Subcutaneous abdominal adipose tissue (tissue), 5 donors: ENCODE measurements at regions not wholly inside any gene's neighbourhood (a gene's known extent, or its start where the extent isn't known, plus 50 kb on each side); places are given as distances from the start of the nearest gene placed in this dataset.
"Not testable (repeated sequence)": the region's sequence is repeated elsewhere in the genome, so short reads cannot be mapped to it uniquely, and the experiment has no call there.

ENCODE experiments used
- H3K27ac ChIP-seq: one replicate; pipeline ENCODE4 v1.7.0; 2013; ENCODE audit warnings: low read depth, mild to moderate bottlenecking, inconsistent platforms, low read length, moderate library complexity
- H3K27me3 ChIP-seq, 5 donors: one replicate each; pipeline ENCODE4 v1.7.0; 2013; ENCODE audit warnings: low read length in 5 of 5, inconsistent platforms in 1 of 5; ENCODE audit not compliant: control insufficient read depth in 5 of 5, insufficient read depth in 4 of 5
- H3K36me3 ChIP-seq, 5 donors: one replicate each; pipeline ENCODE4 v1.7.0; 2013; ENCODE audit warnings: low read length in 5 of 5; ENCODE audit not compliant: control insufficient read depth in 5 of 5, insufficient read depth in 5 of 5
- H3K4me1 ChIP-seq, 5 donors: one replicate each; pipeline ENCODE4 v1.7.0; 2013; ENCODE audit warnings: low read length in 5 of 5, mild to moderate bottlenecking in 3 of 5, moderate library complexity in 1 of 5; ENCODE audit not compliant: control insufficient read depth in 5 of 5, insufficient read depth in 5 of 5
- H3K4me3 ChIP-seq, 5 donors: one replicate each; pipeline ENCODE4 v1.7.0; 2013; ENCODE audit warnings: low read length in 5 of 5, low read depth in 1 of 5
- H3K9ac ChIP-seq, 5 donors: one replicate each; pipeline ENCODE4 v1.7.0; 2013; ENCODE audit warnings: low read length in 5 of 5, mild to moderate bottlenecking in 4 of 5, moderate library complexity in 3 of 5
- H3K9me3 ChIP-seq, 5 donors: one replicate each; pipeline ENCODE4 v1.7.0; 2013; ENCODE audit warnings: low read length in 5 of 5; ENCODE audit not compliant: control insufficient read depth in 5 of 5
- donor health status: healthy.
- donor health status: healthy.
- donor health status: healthy.
- donor health status: healthy.
- donor health status: healthy.

GRCh38 chr12:84495711-84496110 is 416.9 kb downstream of the SLC6A15 start:
- no peaks in the 10 kb centered on the region for H3K9me3 ChIP-seq
- H3K4me3 ChIP-seq = no peak overlapping the region
- H3K9ac ChIP-seq = no peak overlapping the region
- no peaks in the 10 kb centered on the region for H3K27me3 ChIP-seq
- no peak overlapping the region for H3K27ac ChIP-seq
- H3K36me3 ChIP-seq = no peaks in the 10 kb centered on the region
- H3K4me1 ChIP-seq = no peaks in the 10 kb centered on the region

GRCh38 chr12:84492351-84492883 is 420.2 kb downstream of the SLC6A15 start:
- Histone ChIP-seq H3K4me1 (no peaks in the 10 kb centered on the region), H3K27me3 (no peaks in the 10 kb centered on the region), H3K9ac (no peak overlapping the region), H3K9me3 (no peaks in the 10 kb centered on the region), H3K27ac (no peak overlapping the region), H3K36me3 (no peaks in the 10 kb centered on the region), H3K4me3 (no peak overlapping the region)

GRCh38 chr12:84484798-84485197 is 427.8 kb downstream of the SLC6A15 start:
- no peaks in the 10 kb centered on the region for H3K4me1 ChIP-seq
- H3K9ac ChIP-seq = no peak overlapping the region
- no peaks in the 10 kb centered on the region for H3K9me3 ChIP-seq
- H3K36me3 ChIP-seq = no peaks in the 10 kb centered on the region
- no peaks in the 10 kb centered on the region for H3K27me3 ChIP-seq
- H3K27ac ChIP-seq = no peak overlapping the region
- no peak overlapping the region for H3K4me3 ChIP-seq

GRCh38 chr12:84480803-84481202 is 431.8 kb downstream of the SLC6A15 start:
- H3K4me3 ChIP-seq = no peak overlapping the region
- no peak overlapping the region for H3K27ac ChIP-seq
- no peak overlapping the region for H3K9ac ChIP-seq
- no peaks in the 10 kb centered on the region for H3K36me3 ChIP-seq
- no peaks in the 10 kb centered on the region for H3K9me3 ChIP-seq
- no peaks in the 10 kb centered on the region for H3K4me1 ChIP-seq
- H3K27me3 ChIP-seq = no peaks in the 10 kb centered on the region

- H3K9me3 ChIP-seq = no peaks in the 10 kb centered on the region
- no peak overlapping the region for H3K27ac ChIP-seq
- no peak overlapping the region for H3K4me3 ChIP-seq
- H3K4me1 ChIP-seq = no peaks in the 10 kb centered on the region
- no peaks in the 10 kb centered on the region for H3K27me3 ChIP-seq
- H3K9ac ChIP-seq = no peak overlapping the region
- H3K36me3 ChIP-seq = no peaks in the 10 kb centered on the region
Measured at GRCh38 chr12:84470361-84470760, 442.2 kb downstream of the SLC6A15 start.

- Histone ChIP-seq H3K27ac (no peak overlapping the region), H3K9me3 (peaks cover 0 to 2% (median 0%) of the 10 kb centered on the region in 5 donors)
Measured at GRCh38 chr12:84464616-84465015, 448.0 kb downstream of the SLC6A15 start.

GRCh38 chr12:84463741-84464495 is 448.7 kb downstream of the SLC6A15 start:
- Histone ChIP-seq H3K9me3 (peaks cover 0 to 2% (median 0%) of the 10 kb centered on the region in 5 donors), H3K27ac (no peak overlapping the region), H3K4me1 (no peaks in the 10 kb centered on the region), H3K4me3 (no peak overlapping the region), H3K9ac (no peak overlapping the region), H3K36me3 (no peaks in the 10 kb centered on the region), H3K27me3 (no peaks in the 10 kb centered on the region)

More at GRCh38 chr12:84464616-84465015, 448.0 kb downstream of the SLC6A15 start:
- no peak overlapping the region for H3K9ac ChIP-seq
- H3K4me3 ChIP-seq = no peak overlapping the region
- H3K36me3 ChIP-seq = no peaks in the 10 kb centered on the region
- H3K4me1 ChIP-seq = no peaks in the 10 kb centered on the region
- H3K27me3 ChIP-seq = no peaks in the 10 kb centered on the region

GRCh38 chr12:84455598-84455997 is 457.0 kb downstream of the SLC6A15 start:
- H3K36me3 ChIP-seq = no peaks in the 10 kb centered on the region
- H3K27ac ChIP-seq = no peak overlapping the region
- H3K27me3 ChIP-seq = no peaks in the 10 kb centered on the region
- no peak overlapping the region for H3K4me3 ChIP-seq
- H3K9ac ChIP-seq = no peak overlapping the region
- H3K4me1 ChIP-seq = no peaks in the 10 kb centered on the region
- H3K9me3 ChIP-seq = no peaks in the 10 kb centered on the region

- not testable (repeated sequence) for H3K4me1 ChIP-seq, H3K9me3 ChIP-seq, H3K27me3 ChIP-seq, H3K4me3 ChIP-seq, H3K27ac ChIP-seq, H3K9ac ChIP-seq, H3K36me3 ChIP-seq
Measured at GRCh38 chr12:84446478-84446877, 466.1 kb downstream of the SLC6A15 start.

GRCh38 chr12:84436134-84436533 is 476.5 kb downstream of the SLC6A15 start:
- no peaks in the 10 kb centered on the region for H3K36me3 ChIP-seq
- H3K4me3 ChIP-seq = no peak overlapping the region
- no peaks in the 10 kb centered on the region for H3K27me3 ChIP-seq
- H3K4me1 ChIP-seq = no peaks in the 10 kb centered on the region
- H3K27ac ChIP-seq = no peak overlapping the region
- H3K9ac ChIP-seq = no peak overlapping the region
- no peaks in the 10 kb centered on the region for H3K9me3 ChIP-seq
